Right lobe of liver (tissue), 6 donors: ENCODE measurements at regions not wholly inside any gene's neighbourhood (a gene's known extent, or its start where the extent isn't known, plus 50 kb on each side); places are given as distances from the start of the nearest gene placed in this dataset.
"Not testable (repeated sequence)": the region's sequence is repeated elsewhere in the genome, so short reads cannot be mapped to it uniquely, and the experiment has no call there.

Experiments used
- ATAC-seq, 4 donors: fragments of 200-7000 bp; cut with Tn5 transposase; one replicate each; pipeline ENCODE4 v1.9.1; 2020; ENCODE audit warnings: mild to moderate bottlenecking in 4 of 4, moderate library complexity in 4 of 4
- DNase-seq, 3 donors: peaks; one replicate each; pipeline ENCODE4 v3.0.0-alpha.2; 2020
- H3K27ac ChIP-seq, 3 donors: fragments of 200-600 bp; one replicate each; pipeline ENCODE4 v1.8.0; 2022
- H3K27me3 ChIP-seq, 2 donors: fragments of 200-600 bp; one replicate each; pipeline ENCODE4 v1.8.0; 2022
- H3K36me3 ChIP-seq, 4 donors: fragments of 200-600 bp; sonication (generic) in 1 of 4; one replicate each; pipeline versions ENCODE4 v1.5.1 to v1.8.0; 2017 to 2022; ENCODE audit warnings: control low read depth in 1 of 4
- H3K4me1 ChIP-seq, 4 donors: fragments of 200-600 bp; sonication (generic) in 1 of 4; one replicate each; pipeline versions ENCODE4 v1.5.1 to v1.8.0; 2017 to 2022; ENCODE audit warnings: control low read depth in 1 of 4
- H3K4me3 ChIP-seq, 3 donors: fragments of 200-600 bp; one replicate each; pipeline ENCODE4 v1.8.0; 2022
- H3K9me3 ChIP-seq, 4 donors: fragments of 200-600 bp; sonication (generic) in 1 of 4; one replicate each; pipeline versions ENCODE4 v1.5.1 to v1.8.0; 2017 to 2022; ENCODE audit warnings: control low read depth in 1 of 4
- POLR2A ChIP-seq: fragments of 450-650 bp; IDR thresholded peaks from one replicate; pipeline ENCODE4 v1.6.1; 2017; ENCODE audit warnings: antibody characterized with exemption, mild to moderate bottlenecking
- WGBS: methylation state at CpG from one replicate; pipeline ENCODE4 v1.1.6; 2018; ENCODE audit warnings: low coverage, low lambda C conversion rate; ENCODE audit not compliant: insufficient coverage; ENCODE audit errors: missing lambda C conversion rate; 5-methylcytosine and 5-hydroxymethylcytosine counted together
- intact Hi-C, 2 donors: fragments of 100-400 bp; cut with DNase I; formaldehyde crosslinking; loops; one replicate each; pipeline versions ENCODE4 v1.11.2 to v1.14.1; 2022
- TF ChIP-seq, protein P1 (sequence below), 4 donors: fragments of 200-600 bp in 3 of 4; fragments of 450-650 bp in 1 of 4; IDR thresholded peaks; one replicate each; pipeline versions ENCODE4 v1.5.1 to v1.8.0; 2016 to 2022; ENCODE audit warnings: antibody characterized with exemption in 4 of 4, mild to moderate bottlenecking in 2 of 4
- donor health status: DM: no; HTN: yes; CAD: no.
- donor health status: DM: no; HTN: no; CAD: no.
- donor health status: DM: no; HTN: no; CAD: no.
- donor health status: DM: no; HTN: yes; CAD: no.
- donor health status: DM: no; HTN: yes; CAD: no.

DNA sequence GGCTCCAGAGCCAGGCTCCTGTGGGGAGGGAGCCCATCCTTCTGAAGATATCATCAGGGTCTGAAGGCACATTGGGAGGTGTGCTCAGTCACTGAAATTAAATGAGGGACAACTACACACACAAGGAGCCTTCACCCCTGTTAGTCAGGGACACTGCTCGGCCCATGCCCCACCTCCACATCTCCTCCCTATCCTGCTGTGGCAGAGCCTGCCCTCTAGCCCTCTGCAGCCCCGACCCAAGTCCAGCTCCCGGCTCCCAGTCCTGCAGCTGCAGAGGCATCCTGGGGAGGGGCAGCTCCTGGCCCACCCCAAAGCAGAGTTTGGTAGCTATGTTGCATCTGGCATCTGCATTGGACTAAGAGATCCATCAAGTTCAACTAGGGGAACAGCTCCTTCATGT, 136.3 kb downstream of the ZNF248 start:
- no peak overlapping the region for H3K4me3 ChIP-seq
- intact Hi-C loops: no loop called here
- WGBS: no CpG with 5 or more reads among the region's 3 CpGs
- no peaks in the 10 kb centered on the region for H3K4me1 ChIP-seq
- TF ChIP-seq POLR2A: no peak
- TF ChIP-seq, protein P1, sequence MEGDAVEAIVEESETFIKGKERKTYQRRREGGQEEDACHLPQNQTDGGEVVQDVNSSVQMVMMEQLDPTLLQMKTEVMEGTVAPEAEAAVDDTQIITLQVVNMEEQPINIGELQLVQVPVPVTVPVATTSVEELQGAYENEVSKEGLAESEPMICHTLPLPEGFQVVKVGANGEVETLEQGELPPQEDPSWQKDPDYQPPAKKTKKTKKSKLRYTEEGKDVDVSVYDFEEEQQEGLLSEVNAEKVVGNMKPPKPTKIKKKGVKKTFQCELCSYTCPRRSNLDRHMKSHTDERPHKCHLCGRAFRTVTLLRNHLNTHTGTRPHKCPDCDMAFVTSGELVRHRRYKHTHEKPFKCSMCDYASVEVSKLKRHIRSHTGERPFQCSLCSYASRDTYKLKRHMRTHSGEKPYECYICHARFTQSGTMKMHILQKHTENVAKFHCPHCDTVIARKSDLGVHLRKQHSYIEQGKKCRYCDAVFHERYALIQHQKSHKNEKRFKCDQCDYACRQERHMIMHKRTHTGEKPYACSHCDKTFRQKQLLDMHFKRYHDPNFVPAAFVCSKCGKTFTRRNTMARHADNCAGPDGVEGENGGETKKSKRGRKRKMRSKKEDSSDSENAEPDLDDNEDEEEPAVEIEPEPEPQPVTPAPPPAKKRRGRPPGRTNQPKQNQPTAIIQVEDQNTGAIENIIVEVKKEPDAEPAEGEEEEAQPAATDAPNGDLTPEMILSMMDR (IDR thresholded peaks at IDR 0.05): no peak
- peak in 1 of 4 donors; percentile 10 for ATAC-seq
- no peaks in the 10 kb centered on the region for H3K27me3 ChIP-seq
- no peaks in the 10 kb centered on the region for H3K9me3 ChIP-seq
- no peak overlapping the region for H3K27ac ChIP-seq
- no peaks in the 10 kb centered on the region for H3K36me3 ChIP-seq
- DNase-seq: no peak

DNA sequence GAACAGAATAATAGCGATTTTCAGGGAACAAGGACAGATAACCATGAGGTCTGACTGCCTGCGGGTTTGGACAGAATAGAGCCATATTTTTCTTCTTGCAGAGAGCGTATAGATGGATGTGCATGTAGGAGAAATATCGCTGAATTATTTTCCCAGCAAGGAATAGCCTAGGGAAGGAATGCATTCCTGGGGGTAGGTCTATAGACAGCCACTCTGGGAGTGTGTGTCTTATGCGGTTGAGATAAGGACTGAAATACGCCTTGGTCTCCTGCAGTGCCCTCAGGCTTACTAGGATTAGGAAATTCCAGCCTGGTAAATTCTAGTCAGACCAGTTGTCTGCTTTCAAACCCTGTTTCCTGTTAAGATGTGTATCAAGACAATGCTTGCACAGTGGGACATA, 139.3 kb downstream of the ZNF248 start:
- H3K27ac ChIP-seq, H3K9me3 ChIP-seq, intact Hi-C loops, H3K36me3 ChIP-seq, ATAC-seq, H3K27me3 ChIP-seq, H3K4me1 ChIP-seq, H3K4me3 ChIP-seq, DNase-seq: not testable (repeated sequence)
- WGBS: 51% methylated on average over 4 of the region's 6 CpGs

DNA sequence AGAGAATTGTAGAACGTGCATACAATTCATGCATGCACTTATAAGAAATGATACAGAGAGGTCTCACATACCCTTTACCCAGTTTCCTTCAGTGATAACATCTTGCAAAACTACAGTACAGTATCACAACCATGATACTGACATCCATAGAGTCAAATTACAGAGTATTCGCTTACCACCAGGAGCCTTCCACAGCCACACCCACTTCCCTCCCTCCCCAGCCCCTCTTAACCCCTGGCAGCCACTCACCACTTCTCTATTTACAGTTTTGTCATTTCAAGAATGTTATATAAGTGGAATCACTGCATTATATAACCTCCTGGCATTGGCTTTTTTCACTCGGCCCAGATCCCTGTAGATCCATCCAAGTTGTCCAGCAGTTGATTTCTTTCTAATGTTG, 143.8 kb downstream of the ZNF248 start:
- DNase-seq (no peak), ATAC-seq (no peak)
- TF ChIP-seq, protein P1 (IDR thresholded peaks at IDR 0.05): no peak
- TF ChIP-seq POLR2A: no peak
- Histone ChIP-seq H3K27ac (no peak overlapping the region), H3K27me3 (no peaks in the 10 kb centered on the region), H3K4me1 (no peaks in the 10 kb centered on the region), H3K4me3 (no peak overlapping the region), H3K9me3 (no peaks in the 10 kb centered on the region), H3K36me3 (no peaks in the 10 kb centered on the region)
- WGBS: 21% methylated on average over 2 of the region's 3 CpGs
- intact Hi-C loops: no loop called here

DNA sequence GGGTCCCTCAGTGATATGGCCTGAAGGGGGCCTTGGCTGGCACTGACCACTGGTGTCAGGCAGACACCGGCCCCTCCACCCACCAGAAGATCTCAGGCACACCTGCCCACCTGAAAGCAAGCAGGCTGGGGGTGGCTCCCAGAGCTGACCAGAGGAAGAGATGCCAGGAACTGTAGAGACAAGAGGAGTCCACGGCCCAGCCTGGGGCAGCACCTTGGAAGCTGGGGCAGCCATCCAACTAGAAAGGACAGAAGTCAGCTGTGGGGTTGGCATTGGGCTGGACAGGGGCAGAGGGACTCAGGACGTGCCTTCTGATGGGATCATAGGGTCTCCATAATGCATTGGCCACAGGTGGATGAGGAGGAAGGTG, 144.3 kb downstream of the ZNF248 start:
- TF ChIP-seq POLR2A: no peak
- TF ChIP-seq, protein P1 (IDR thresholded peaks at IDR 0.05): no peak
- Histone ChIP-seq H3K27ac (no peak overlapping the region), H3K9me3 (no peaks in the 10 kb centered on the region), H3K4me1 (no peaks in the 10 kb centered on the region), H3K36me3 (no peaks in the 10 kb centered on the region), H3K4me3 (no peak overlapping the region), H3K27me3 (no peaks in the 10 kb centered on the region)
- intact Hi-C loops: no loop called here
- DNase-seq (no peak), ATAC-seq (peak in 1 of 4 donors; percentile 27)
- WGBS: no CpG with 5 or more reads among the region's 3 CpGs

DNA sequence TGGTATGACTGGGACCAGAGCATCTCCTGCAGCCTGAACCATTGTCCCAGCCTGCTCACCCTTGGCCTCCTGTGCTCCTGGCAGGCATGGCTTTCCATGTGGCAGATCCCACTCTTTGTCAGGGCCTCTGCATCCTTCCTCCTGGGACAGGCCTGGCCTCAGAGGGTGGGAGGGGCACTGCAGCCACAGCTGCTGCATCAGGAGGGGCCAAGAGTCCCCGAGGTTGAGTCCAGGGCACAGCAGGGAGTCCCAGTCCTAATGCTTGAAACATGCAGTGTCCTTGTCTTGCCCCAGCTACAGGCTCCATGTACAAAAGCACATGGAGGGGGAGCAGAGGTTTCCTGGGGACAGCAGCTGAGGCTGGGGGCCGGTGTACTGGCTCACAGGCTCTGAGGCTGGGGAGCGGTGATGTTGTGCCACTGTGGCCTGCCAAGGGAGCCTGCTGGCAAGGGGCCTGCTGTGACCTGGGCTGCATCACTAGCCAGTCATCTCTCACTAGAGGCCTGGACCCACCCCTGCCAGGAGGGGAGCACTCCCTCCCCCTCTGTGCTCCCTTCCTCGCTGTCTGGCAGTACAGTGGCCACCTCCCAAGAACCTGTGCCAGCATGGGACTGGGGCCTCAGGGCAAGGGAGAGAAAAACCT, 144.8 kb downstream of the ZNF248 start:
- H3K27ac ChIP-seq: no peak overlapping the region
- no peak overlapping the region for H3K4me3 ChIP-seq
- no peaks in the 10 kb centered on the region for H3K9me3 ChIP-seq
- DNase-seq (no peak), ATAC-seq (no peak)
- no peak for TF ChIP-seq POLR2A
- TF ChIP-seq, protein P1 (IDR thresholded peaks at IDR 0.05): no peak
- H3K27me3 ChIP-seq: no peaks in the 10 kb centered on the region
- no peaks in the 10 kb centered on the region for H3K36me3 ChIP-seq
- intact Hi-C loops: no loop called here
- no peaks in the 10 kb centered on the region for H3K4me1 ChIP-seq
- 0% methylated on average over 1 of the region's 4 CpGs for WGBS
